ENCODE measurements at regions not wholly inside any gene's neighbourhood (a gene's known extent, or its start where the extent isn't known, plus 50 kb on each side); places are given as distances from the start of the nearest gene placed in this dataset.

DNA sequence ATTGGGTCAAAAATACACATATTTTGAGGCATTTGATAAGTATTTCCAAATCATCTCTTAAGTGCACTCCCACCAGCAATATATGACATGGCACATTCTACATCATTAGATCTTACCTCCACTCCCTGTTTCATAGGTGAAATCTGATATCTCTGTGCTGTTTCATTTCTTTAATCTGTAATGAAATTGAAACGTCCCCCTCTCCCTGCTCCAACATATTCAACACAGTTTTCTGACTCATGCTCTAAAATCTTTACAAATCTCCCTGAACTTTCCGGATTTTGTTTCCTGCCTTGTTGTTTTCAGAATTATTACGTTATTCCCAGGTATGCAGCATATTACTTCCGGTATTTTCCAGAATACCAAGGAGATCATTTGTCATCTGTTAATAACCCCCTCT, 66.1 kb upstream of the AKT3 start:
- TF ChIP-seq, protein P1, sequence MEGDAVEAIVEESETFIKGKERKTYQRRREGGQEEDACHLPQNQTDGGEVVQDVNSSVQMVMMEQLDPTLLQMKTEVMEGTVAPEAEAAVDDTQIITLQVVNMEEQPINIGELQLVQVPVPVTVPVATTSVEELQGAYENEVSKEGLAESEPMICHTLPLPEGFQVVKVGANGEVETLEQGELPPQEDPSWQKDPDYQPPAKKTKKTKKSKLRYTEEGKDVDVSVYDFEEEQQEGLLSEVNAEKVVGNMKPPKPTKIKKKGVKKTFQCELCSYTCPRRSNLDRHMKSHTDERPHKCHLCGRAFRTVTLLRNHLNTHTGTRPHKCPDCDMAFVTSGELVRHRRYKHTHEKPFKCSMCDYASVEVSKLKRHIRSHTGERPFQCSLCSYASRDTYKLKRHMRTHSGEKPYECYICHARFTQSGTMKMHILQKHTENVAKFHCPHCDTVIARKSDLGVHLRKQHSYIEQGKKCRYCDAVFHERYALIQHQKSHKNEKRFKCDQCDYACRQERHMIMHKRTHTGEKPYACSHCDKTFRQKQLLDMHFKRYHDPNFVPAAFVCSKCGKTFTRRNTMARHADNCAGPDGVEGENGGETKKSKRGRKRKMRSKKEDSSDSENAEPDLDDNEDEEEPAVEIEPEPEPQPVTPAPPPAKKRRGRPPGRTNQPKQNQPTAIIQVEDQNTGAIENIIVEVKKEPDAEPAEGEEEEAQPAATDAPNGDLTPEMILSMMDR (IDR thresholded peaks at IDR 0.05): no peak
- no peak for TF ChIP-seq POLR2A (IDR thresholded peaks at IDR 0.05)
